NCI-H2029 (cell line): ENCODE measurements at regions not wholly inside any gene's neighbourhood (a gene's known extent, or its start where the extent isn't known, plus 50 kb on each side); places are given as distances from the start of the nearest gene placed in this dataset.

Experiments used
- DNase-seq: peaks from one replicate; lab custom pipeline; 2025; lab: John Stamatoyannopoulos, UW

GRCh38 chr1:82045221-82045620 is 244.5 kb downstream of the ADGRL2 start:
- no peak for DNase-seq

GRCh38 chr1:82044536-82044935 is 243.8 kb downstream of the ADGRL2 start:
- no peak for DNase-seq

GRCh38 chr1:82044111-82044510 is 243.4 kb downstream of the ADGRL2 start:
- DNase-seq, result no peak

- DNase-seq, result no peak
Measured at GRCh38 chr1:82042306-82043060, 241.7 kb downstream of the ADGRL2 start.
